ENCODE measurements at regions not wholly inside any gene's neighbourhood (a gene's known extent, or its start where the extent isn't known, plus 50 kb on each side); places are given as distances from the start of the nearest gene placed in this dataset.

DNA sequence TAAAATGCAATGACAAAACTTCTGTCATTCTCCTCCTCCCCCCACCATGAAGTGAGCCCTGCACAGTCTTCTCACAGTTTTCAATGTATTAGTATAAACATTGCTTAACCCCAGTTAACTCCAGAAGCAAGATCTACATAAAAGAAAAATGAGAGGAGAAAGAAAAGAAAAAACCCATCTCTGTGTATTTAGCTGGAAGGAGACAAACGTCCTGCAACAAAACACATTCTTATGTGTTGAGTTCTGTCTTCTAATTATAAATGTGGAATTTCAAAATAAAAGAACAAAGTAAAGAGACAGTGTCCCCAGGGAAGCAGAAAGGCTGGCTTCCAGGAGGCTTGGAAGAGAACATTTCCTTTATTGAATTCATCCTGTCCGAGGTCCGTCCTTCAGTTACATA is 491.9 kb upstream of the TUSC1 start:
- Histone ChIP-seq H3K4me1 (peaks cover 0 to 6% (median 0%) of the 10 kb centered on the region in 4 donors), H3K27ac (no peak overlapping the region), H3K9me3 (no peaks in the 10 kb centered on the region), H3K4me3 (no peak overlapping the region), H3K27me3 (no peaks in the 10 kb centered on the region), H3K36me3 (no peaks in the 10 kb centered on the region)
- DNase-seq (ENCODE audit: low spot score in 2 of 2), result peak in 1 of 2 donors; percentile 9
- TF ChIP-seq, protein P1, sequence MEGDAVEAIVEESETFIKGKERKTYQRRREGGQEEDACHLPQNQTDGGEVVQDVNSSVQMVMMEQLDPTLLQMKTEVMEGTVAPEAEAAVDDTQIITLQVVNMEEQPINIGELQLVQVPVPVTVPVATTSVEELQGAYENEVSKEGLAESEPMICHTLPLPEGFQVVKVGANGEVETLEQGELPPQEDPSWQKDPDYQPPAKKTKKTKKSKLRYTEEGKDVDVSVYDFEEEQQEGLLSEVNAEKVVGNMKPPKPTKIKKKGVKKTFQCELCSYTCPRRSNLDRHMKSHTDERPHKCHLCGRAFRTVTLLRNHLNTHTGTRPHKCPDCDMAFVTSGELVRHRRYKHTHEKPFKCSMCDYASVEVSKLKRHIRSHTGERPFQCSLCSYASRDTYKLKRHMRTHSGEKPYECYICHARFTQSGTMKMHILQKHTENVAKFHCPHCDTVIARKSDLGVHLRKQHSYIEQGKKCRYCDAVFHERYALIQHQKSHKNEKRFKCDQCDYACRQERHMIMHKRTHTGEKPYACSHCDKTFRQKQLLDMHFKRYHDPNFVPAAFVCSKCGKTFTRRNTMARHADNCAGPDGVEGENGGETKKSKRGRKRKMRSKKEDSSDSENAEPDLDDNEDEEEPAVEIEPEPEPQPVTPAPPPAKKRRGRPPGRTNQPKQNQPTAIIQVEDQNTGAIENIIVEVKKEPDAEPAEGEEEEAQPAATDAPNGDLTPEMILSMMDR (IDR thresholded peaks at IDR 0.05), result no peak
- TF ChIP-seq EP300 (IDR thresholded peaks at IDR 0.05) (no peak), POLR2A (IDR thresholded peaks at IDR 0.05) (no peak)
- WGBS, 2 donors, result 13 to 26% methylated on average over 3 of the region's 3 CpGs

- peaks cover 0 to 6% (median 0%) of the 10 kb centered on the region in 4 donors for H3K4me1 ChIP-seq
- TF ChIP-seq, protein P1 (IDR thresholded peaks at IDR 0.05), result no peak
- TF ChIP-seq POLR2A (IDR thresholded peaks at IDR 0.05), result no peak
- TF ChIP-seq EP300 (IDR thresholded peaks at IDR 0.05), result no peak
- no peaks in the 10 kb centered on the region for H3K9me3 ChIP-seq
- no peak overlapping the region for H3K4me3 ChIP-seq
- no peak overlapping the region for H3K27ac ChIP-seq
- H3K27me3 ChIP-seq, result no peaks in the 10 kb centered on the region
- H3K36me3 ChIP-seq, result no peaks in the 10 kb centered on the region
- no peak for DNase-seq (ENCODE audit: low spot score in 2 of 2)
Observed at GRCh38 chr9:26169708-26170107, 491.5 kb upstream of the TUSC1 start.

DNA sequence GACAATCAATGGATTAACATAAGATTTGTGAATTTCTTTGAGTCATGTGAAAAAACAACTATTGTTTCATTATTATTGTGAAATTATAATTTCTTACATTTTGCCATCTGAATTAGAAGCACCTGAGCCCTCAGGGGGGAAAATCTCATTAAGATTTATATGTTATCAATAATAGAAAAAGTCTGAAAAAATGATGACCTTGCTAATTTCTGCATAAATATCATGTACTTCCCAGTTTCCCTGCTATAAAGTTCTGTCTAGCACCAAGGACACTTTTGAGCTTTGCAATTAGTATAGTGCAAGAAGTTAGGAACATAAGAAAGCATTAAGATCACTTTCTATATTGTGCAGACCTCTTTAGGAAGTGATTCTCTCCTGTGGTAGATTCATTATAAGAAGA is 488.3 kb upstream of the TUSC1 start:
- no peaks in the 10 kb centered on the region for H3K36me3 ChIP-seq
- no peak for DNase-seq (ENCODE audit: low spot score in 2 of 2)
- no peak overlapping the region for H3K27ac ChIP-seq
- peaks cover 0 to 3% (median 0%) of the 10 kb centered on the region in 4 donors for H3K4me1 ChIP-seq
- TF ChIP-seq EP300 (IDR thresholded peaks at IDR 0.05) (no peak), POLR2A (IDR thresholded peaks at IDR 0.05) (no peak)
- TF ChIP-seq, protein P1 (IDR thresholded peaks at IDR 0.05), result no peak
- H3K4me3 ChIP-seq, result no peak overlapping the region
- H3K27me3 ChIP-seq, result no peaks in the 10 kb centered on the region
- no peaks in the 10 kb centered on the region for H3K9me3 ChIP-seq

DNA sequence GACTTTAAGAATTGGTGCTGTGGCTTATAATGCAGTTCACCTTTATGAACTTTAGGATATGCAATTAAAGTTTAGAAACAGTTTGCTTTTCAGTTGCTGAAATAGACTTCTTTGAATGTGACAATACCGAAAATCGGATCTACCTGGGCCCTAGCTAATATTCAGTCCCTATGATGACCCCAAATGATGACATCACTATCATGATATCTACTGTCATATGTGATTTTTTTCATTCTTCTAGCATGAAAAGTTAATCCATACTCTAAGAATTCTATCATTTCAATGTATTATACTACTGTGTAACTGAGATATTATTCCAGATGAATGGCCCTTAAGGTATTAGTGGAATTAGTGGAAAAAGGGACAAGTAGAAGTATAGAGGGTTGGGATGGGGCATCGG is 487.2 kb upstream of the TUSC1 start:
- H3K4me1 ChIP-seq, result no peaks in the 10 kb centered on the region
- H3K27me3 ChIP-seq, result no peaks in the 10 kb centered on the region
- WGBS, 2 donors, result 92 to 99% methylated on average over 3 of the region's 3 CpGs

GRCh38 chr9:26163931-26164330 is 485.7 kb upstream of the TUSC1 start:
- H3K9me3 ChIP-seq, result no peaks in the 10 kb centered on the region
- no peak overlapping the region for H3K4me3 ChIP-seq
- DNase-seq (ENCODE audit: low spot score in 2 of 2), result no peak
- TF ChIP-seq POLR2A (IDR thresholded peaks at IDR 0.05) (no peak), EP300 (IDR thresholded peaks at IDR 0.05) (no peak)
- TF ChIP-seq, protein P1 (IDR thresholded peaks at IDR 0.05), result no peak
- H3K27me3 ChIP-seq, result no peaks in the 10 kb centered on the region
- H3K4me1 ChIP-seq, result no peaks in the 10 kb centered on the region
- H3K36me3 ChIP-seq, result no peaks in the 10 kb centered on the region
- H3K27ac ChIP-seq, result no peak overlapping the region

More for the DNA sequence above, 487.2 kb upstream of the TUSC1 start:
- TF ChIP-seq, protein P1 (IDR thresholded peaks at IDR 0.05), result no peak
- TF ChIP-seq EP300 (IDR thresholded peaks at IDR 0.05) (no peak), POLR2A (IDR thresholded peaks at IDR 0.05) (no peak)
- no peaks in the 10 kb centered on the region for H3K36me3 ChIP-seq
- H3K9me3 ChIP-seq, result no peaks in the 10 kb centered on the region
- no peak overlapping the region for H3K4me3 ChIP-seq
- DNase-seq (ENCODE audit: low spot score in 2 of 2), result no peak
- H3K27ac ChIP-seq, result no peak overlapping the region
